ENCODE measurements at regions not wholly inside any gene's neighbourhood (a gene's known extent, or its start where the extent isn't known, plus 50 kb on each side); places are given as distances from the start of the nearest gene placed in this dataset.

DNA sequence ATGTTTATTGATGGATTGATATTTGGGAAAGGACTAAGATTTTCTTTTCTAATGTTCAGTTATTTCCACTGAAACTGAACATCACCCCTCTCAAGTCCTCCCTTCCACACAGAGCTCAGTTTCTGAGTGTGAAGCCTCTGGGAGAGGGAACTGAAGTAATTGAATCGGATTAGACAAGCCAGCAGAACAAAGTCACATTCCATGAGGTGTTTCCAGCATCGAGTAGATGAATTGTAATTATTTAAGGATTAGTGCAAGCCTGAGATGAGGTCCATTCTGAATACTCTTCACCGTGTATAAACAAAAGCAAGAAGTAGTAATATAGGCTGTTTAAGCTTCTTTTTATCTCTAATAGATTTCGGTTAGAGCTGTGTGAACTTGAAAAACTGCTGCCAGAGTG is 2060.5 kb downstream of the MAT2B start:
- TF ChIP-seq, protein P1, sequence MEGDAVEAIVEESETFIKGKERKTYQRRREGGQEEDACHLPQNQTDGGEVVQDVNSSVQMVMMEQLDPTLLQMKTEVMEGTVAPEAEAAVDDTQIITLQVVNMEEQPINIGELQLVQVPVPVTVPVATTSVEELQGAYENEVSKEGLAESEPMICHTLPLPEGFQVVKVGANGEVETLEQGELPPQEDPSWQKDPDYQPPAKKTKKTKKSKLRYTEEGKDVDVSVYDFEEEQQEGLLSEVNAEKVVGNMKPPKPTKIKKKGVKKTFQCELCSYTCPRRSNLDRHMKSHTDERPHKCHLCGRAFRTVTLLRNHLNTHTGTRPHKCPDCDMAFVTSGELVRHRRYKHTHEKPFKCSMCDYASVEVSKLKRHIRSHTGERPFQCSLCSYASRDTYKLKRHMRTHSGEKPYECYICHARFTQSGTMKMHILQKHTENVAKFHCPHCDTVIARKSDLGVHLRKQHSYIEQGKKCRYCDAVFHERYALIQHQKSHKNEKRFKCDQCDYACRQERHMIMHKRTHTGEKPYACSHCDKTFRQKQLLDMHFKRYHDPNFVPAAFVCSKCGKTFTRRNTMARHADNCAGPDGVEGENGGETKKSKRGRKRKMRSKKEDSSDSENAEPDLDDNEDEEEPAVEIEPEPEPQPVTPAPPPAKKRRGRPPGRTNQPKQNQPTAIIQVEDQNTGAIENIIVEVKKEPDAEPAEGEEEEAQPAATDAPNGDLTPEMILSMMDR (IDR thresholded peaks at IDR 0.05; ENCODE audit: low read depth, low read length, missing input control), result no peak
- TF ChIP-seq GABPA (IDR thresholded peaks at IDR 0.05 in 1 of 2, conservative IDR thresholded peaks at IDR 0.05 in 1 of 2) (no peak), YY1 (IDR thresholded peaks at IDR 0.05) (no peak), RAD21 (IDR thresholded peaks at IDR 0.05) (no peak), TAF1 (conservative IDR thresholded peaks at IDR 0.05) (no peak), SP1 (IDR thresholded peaks at IDR 0.05) (no peak), EGR1 (IDR thresholded peaks at IDR 0.05; ENCODE audit: low read depth in 2 of 2) (no peak), HNF4G (IDR thresholded peaks at IDR 0.05) (no peak), HNF4A (conservative IDR thresholded peaks at IDR 0.05) (no peak), FOXA1 (IDR thresholded peaks at IDR 0.05) (no peak)
- TF ChIP-seq, protein P2, sequence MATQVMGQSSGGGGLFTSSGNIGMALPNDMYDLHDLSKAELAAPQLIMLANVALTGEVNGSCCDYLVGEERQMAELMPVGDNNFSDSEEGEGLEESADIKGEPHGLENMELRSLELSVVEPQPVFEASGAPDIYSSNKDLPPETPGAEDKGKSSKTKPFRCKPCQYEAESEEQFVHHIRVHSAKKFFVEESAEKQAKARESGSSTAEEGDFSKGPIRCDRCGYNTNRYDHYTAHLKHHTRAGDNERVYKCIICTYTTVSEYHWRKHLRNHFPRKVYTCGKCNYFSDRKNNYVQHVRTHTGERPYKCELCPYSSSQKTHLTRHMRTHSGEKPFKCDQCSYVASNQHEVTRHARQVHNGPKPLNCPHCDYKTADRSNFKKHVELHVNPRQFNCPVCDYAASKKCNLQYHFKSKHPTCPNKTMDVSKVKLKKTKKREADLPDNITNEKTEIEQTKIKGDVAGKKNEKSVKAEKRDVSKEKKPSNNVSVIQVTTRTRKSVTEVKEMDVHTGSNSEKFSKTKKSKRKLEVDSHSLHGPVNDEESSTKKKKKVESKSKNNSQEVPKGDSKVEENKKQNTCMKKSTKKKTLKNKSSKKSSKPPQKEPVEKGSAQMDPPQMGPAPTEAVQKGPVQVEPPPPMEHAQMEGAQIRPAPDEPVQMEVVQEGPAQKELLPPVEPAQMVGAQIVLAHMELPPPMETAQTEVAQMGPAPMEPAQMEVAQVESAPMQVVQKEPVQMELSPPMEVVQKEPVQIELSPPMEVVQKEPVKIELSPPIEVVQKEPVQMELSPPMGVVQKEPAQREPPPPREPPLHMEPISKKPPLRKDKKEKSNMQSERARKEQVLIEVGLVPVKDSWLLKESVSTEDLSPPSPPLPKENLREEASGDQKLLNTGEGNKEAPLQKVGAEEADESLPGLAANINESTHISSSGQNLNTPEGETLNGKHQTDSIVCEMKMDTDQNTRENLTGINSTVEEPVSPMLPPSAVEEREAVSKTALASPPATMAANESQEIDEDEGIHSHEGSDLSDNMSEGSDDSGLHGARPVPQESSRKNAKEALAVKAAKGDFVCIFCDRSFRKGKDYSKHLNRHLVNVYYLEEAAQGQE (IDR thresholded peaks at IDR 0.05), result no peak
- TF ChIP-seq, protein P3, sequence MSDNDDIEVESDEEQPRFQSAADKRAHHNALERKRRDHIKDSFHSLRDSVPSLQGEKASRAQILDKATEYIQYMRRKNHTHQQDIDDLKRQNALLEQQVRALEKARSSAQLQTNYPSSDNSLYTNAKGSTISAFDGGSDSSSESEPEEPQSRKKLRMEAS (IDR thresholded peaks at IDR 0.05), result no peak
- TF ChIP-seq, protein P4, sequence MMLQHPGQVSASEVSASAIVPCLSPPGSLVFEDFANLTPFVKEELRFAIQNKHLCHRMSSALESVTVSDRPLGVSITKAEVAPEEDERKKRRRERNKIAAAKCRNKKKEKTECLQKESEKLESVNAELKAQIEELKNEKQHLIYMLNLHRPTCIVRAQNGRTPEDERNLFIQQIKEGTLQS (IDR thresholded peaks at IDR 0.05), result no peak
- TF ChIP-seq, protein P5, sequence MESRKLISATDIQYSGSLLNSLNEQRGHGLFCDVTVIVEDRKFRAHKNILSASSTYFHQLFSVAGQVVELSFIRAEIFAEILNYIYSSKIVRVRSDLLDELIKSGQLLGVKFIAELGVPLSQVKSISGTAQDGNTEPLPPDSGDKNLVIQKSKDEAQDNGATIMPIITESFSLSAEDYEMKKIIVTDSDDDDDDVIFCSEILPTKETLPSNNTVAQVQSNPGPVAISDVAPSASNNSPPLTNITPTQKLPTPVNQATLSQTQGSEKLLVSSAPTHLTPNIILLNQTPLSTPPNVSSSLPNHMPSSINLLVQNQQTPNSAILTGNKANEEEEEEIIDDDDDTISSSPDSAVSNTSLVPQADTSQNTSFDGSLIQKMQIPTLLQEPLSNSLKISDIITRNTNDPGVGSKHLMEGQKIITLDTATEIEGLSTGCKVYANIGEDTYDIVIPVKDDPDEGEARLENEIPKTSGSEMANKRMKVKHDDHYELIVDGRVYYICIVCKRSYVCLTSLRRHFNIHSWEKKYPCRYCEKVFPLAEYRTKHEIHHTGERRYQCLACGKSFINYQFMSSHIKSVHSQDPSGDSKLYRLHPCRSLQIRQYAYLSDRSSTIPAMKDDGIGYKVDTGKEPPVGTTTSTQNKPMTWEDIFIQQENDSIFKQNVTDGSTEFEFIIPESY (IDR thresholded peaks at IDR 0.05), result no peak

All from liver (tissue), 3 donors.